NOMO-1 treated with dmso at 0.1 percent for 144 hours (cell line): ENCODE measurements at regions not wholly inside any gene's neighbourhood (a gene's known extent, or its start where the extent isn't known, plus 50 kb on each side); places are given as distances from the start of the nearest gene placed in this dataset.

Source experiments
- DNase-seq: peaks from one replicate; lab custom pipeline; 2025; ENCODE audit not compliant: unreplicated experiment; lab: John Stamatoyannopoulos, UW

GRCh38 chr15:49750553-49750952 lies 129.7 kb downstream of the DTWD1 start:
- no peak for DNase-seq

GRCh38 chr15:49751191-49751590 lies 130.3 kb downstream of the DTWD1 start:
- no peak for DNase-seq

- DNase-seq, result no peak
These were observed 130.9 kb downstream of the DTWD1 start for GRCh38 chr15:49751751-49752150.

- DNase-seq, result no peak
These were observed 131.7 kb downstream of the DTWD1 start for GRCh38 chr15:49752517-49752916.

GRCh38 chr15:49758456-49758855 lies 137.6 kb downstream of the DTWD1 start:
- DNase-seq, result no peak

- no peak for DNase-seq
These were observed 138.0 kb downstream of the DTWD1 start for GRCh38 chr15:49758856-49759255.

GRCh38 chr15:49760749-49761148 lies 139.9 kb downstream of the DTWD1 start:
- no peak for DNase-seq

- DNase-seq, result no peak
These were observed 148.4 kb downstream of the DTWD1 start for GRCh38 chr15:49769225-49769624.

- DNase-seq, result no peak
These were observed 168.6 kb downstream of the DTWD1 start for GRCh38 chr15:49789436-49789835.

GRCh38 chr15:49793943-49794342 lies 173.1 kb downstream of the DTWD1 start:
- DNase-seq, result no peak

GRCh38 chr15:49801796-49802195 lies 180.9 kb downstream of the DTWD1 start:
- no peak for DNase-seq
